HEK293 (cell line): ENCODE measurements at regions not wholly inside any gene's neighbourhood (a gene's known extent, or its start where the extent isn't known, plus 50 kb on each side); places are given as distances from the start of the nearest gene placed in this dataset.

Experiments used
- CTCF ChIA-PET: fragments of 350-600 bp; formaldehyde crosslinking; extraction: SDS; loops from one replicate; lab custom pipeline; 2021; ENCODE audit warnings: antibody characterized with exemption; lab: Yijun Ruan, JAX
- POLR2A ChIA-PET: fragments of 300-600 bp; formaldehyde crosslinking; extraction: SDS; loops from one replicate; lab custom pipeline; 2020; ENCODE audit warnings: antibody characterized with exemption, inconsistent platforms; lab: Yijun Ruan, JAX
- H3K27ac ChIP-seq: fragments of 200-500 bp; sonication (Bioruptor generic); 2 replicates; pipeline ENCODE4 v1.5.1; 2014; ENCODE audit warnings: low read depth, low read length, control low read depth, inconsistent platforms; ENCODE audit errors: extremely low read depth
- H3K36me3 ChIP-seq, 2 experiments: fragments of 200-500 bp in 1 of 2; sonication (Bioruptor generic) in 1 of 2; 1 replicate in 1 of 2; 2 replicates in 1 of 2; pipeline ENCODE4 v1.5.1; 2014 to 2017; ENCODE audit warnings: inconsistent platforms in 2 of 2, low read length in 2 of 2; ENCODE audit not compliant: control insufficient read depth in 2 of 2, insufficient read depth in 1 of 2
- H3K4me1 ChIP-seq: fragments of 200-500 bp; sonication (Bioruptor generic); 2 replicates; pipeline ENCODE4 v1.5.1; 2014; ENCODE audit warnings: mild to moderate bottlenecking, low read length, inconsistent platforms; ENCODE audit not compliant: control insufficient read depth, insufficient read depth
- H3K4me3 ChIP-seq: 2 replicates; pipeline ENCODE4 v1.5.1; 2011; ENCODE audit warnings: low read depth, mild to moderate bottlenecking, control low read depth, low read length, moderate library complexity
- H3K9me3 ChIP-seq: fragments of 200-500 bp; sonication (Bioruptor generic); 2 replicates; pipeline ENCODE4 v1.5.1; 2014; ENCODE audit warnings: low read depth, low read length, inconsistent platforms; ENCODE audit not compliant: control insufficient read depth, insufficient read depth
- CTCF ChIP-seq: fragments of 450-650 bp; formaldehyde crosslinking; IDR thresholded peaks from 2 replicates; pipeline ENCODE4 v1.5.1; 2016; ENCODE audit warnings: missing biosample characterization, missing genetic modification characterization
- KLF10 ChIP-seq: fragments of 450-650 bp; IDR thresholded peaks from 2 replicates; pipeline ENCODE4 v1.5.1; 2018; ENCODE audit warnings: missing biosample characterization, mild to moderate bottlenecking, missing genetic modification characterization
- KLF7 ChIP-seq: fragments of 450-650 bp; formaldehyde crosslinking; IDR thresholded peaks from 2 replicates; pipeline ENCODE4 v1.5.1; 2016; ENCODE audit warnings: missing biosample characterization, missing genetic modification characterization, borderline replicate concordance
- SCRT2 ChIP-seq: fragments of 450-650 bp; formaldehyde crosslinking; IDR thresholded peaks from 2 replicates; pipeline ENCODE4 v1.5.1; 2016; ENCODE audit warnings: missing biosample characterization, missing genetic modification characterization
- SP7 ChIP-seq: fragments of 450-650 bp; formaldehyde crosslinking; IDR thresholded peaks from 2 replicates; pipeline ENCODE4 v1.5.1; 2016; ENCODE audit warnings: missing biosample characterization, missing genetic modification characterization
- ZBTB8A ChIP-seq: fragments of 450-650 bp; formaldehyde crosslinking; IDR thresholded peaks from 2 replicates; pipeline ENCODE4 v1.5.1; 2016; ENCODE audit warnings: missing biosample characterization, missing genetic modification characterization
- ZFHX2 ChIP-seq: fragments of 450-650 bp; formaldehyde crosslinking; conservative IDR thresholded peaks from 2 replicates; pipeline ENCODE4 v1.5.1; 2016; ENCODE audit warnings: missing biosample characterization, missing genetic modification characterization
- ZNF138 ChIP-seq: fragments of 450-650 bp; formaldehyde crosslinking; IDR thresholded peaks from 2 replicates; pipeline ENCODE4 v1.5.1; 2016; ENCODE audit warnings: missing biosample characterization, missing genetic modification characterization, borderline replicate concordance
- ZNF174 ChIP-seq: fragments of 450-650 bp; formaldehyde crosslinking; IDR thresholded peaks from 2 replicates; pipeline ENCODE4 v1.5.0; 2017; ENCODE audit warnings: missing biosample characterization, mild to moderate bottlenecking, missing genetic modification characterization
- ZNF19 ChIP-seq: fragments of 450-650 bp; formaldehyde crosslinking; IDR thresholded peaks from 2 replicates; pipeline ENCODE4; 2016; ENCODE audit warnings: missing biosample characterization, missing genetic modification characterization, low read depth
- ZNF248 ChIP-seq: fragments of 450-650 bp; formaldehyde crosslinking; IDR thresholded peaks from 2 replicates; pipeline ENCODE4 v1.5.1; 2017; ENCODE audit warnings: missing biosample characterization, missing genetic modification characterization
- ZNF302 ChIP-seq: fragments of 450-650 bp; formaldehyde crosslinking; IDR thresholded peaks from 2 replicates; pipeline ENCODE4 v1.5.1; 2016; ENCODE audit warnings: missing biosample characterization, missing genetic modification characterization, low read depth
- ZNF521 ChIP-seq: fragments of 450-650 bp; formaldehyde crosslinking; IDR thresholded peaks from 2 replicates; pipeline ENCODE4 v1.5.1; 2017; ENCODE audit warnings: missing biosample characterization, mild to moderate bottlenecking, missing genetic modification characterization
- ZNF555 ChIP-seq: fragments of 450-650 bp; formaldehyde crosslinking; conservative IDR thresholded peaks from 2 replicates; pipeline ENCODE4 v1.5.1; 2017; ENCODE audit warnings: missing biosample characterization, mild to moderate bottlenecking, missing genetic modification characterization, inconsistent platforms
- ZNF558 ChIP-seq: fragments of 450-650 bp; formaldehyde crosslinking; IDR thresholded peaks from 2 replicates; pipeline ENCODE4 v1.5.1; 2016; ENCODE audit warnings: missing biosample characterization, missing genetic modification characterization
- ZNF785 ChIP-seq: fragments of 450-650 bp; formaldehyde crosslinking; IDR thresholded peaks from 2 replicates; pipeline ENCODE4 v1.5.1; 2016; ENCODE audit warnings: missing biosample characterization, missing genetic modification characterization
- ZNF792 ChIP-seq: fragments of 450-650 bp; formaldehyde crosslinking; IDR thresholded peaks from 2 replicates; pipeline ENCODE4 v1.5.1; 2016; ENCODE audit warnings: missing biosample characterization, missing genetic modification characterization
- ZNF837 ChIP-seq: fragments of 450-650 bp; formaldehyde crosslinking; IDR thresholded peaks from 2 replicates; pipeline ENCODE4 v1.5.1; 2016; ENCODE audit warnings: missing biosample characterization, missing genetic modification characterization
- ZSCAN16 ChIP-seq: fragments of 450-650 bp; formaldehyde crosslinking; IDR thresholded peaks from 2 replicates; pipeline ENCODE4 v1.5.1; 2016; ENCODE audit warnings: missing biosample characterization, missing genetic modification characterization
- TF ChIP-seq, protein P1 (sequence below): sonication (generic); formaldehyde crosslinking; IDR thresholded peaks from 2 replicates; pipeline ENCODE4 v1.8.1; 2022; ENCODE audit warnings: mild to moderate bottlenecking, moderate library complexity, missing genetic modification reagents
- TF ChIP-seq, protein P2 (sequence below): fragments of 450-650 bp; formaldehyde crosslinking; IDR thresholded peaks from 2 replicates; pipeline ENCODE4 v1.5.1; 2016; ENCODE audit warnings: missing biosample characterization, missing genetic modification characterization, borderline replicate concordance
- TF ChIP-seq, protein P3 (sequence below): fragments of 450-650 bp; formaldehyde crosslinking; IDR thresholded peaks from 2 replicates; pipeline ENCODE4; 2016; ENCODE audit warnings: missing biosample characterization, missing genetic modification characterization
- TF ChIP-seq, protein P4 (sequence below): fragments of 450-650 bp; formaldehyde crosslinking; IDR thresholded peaks from 2 replicates; pipeline ENCODE4 v1.5.1; 2016; ENCODE audit warnings: missing biosample characterization, missing genetic modification characterization
- TF ChIP-seq, protein P5 (sequence below): fragments of 450-650 bp; formaldehyde crosslinking; IDR thresholded peaks from 2 replicates; pipeline ENCODE4 v1.5.1; 2016; ENCODE audit warnings: missing biosample characterization, missing genetic modification characterization
- TF ChIP-seq, protein P6 (sequence below): fragments of 450-650 bp; formaldehyde crosslinking; IDR thresholded peaks from 2 replicates; pipeline ENCODE4 v1.5.1; 2017; ENCODE audit warnings: missing biosample characterization, missing genetic modification characterization

DNA sequence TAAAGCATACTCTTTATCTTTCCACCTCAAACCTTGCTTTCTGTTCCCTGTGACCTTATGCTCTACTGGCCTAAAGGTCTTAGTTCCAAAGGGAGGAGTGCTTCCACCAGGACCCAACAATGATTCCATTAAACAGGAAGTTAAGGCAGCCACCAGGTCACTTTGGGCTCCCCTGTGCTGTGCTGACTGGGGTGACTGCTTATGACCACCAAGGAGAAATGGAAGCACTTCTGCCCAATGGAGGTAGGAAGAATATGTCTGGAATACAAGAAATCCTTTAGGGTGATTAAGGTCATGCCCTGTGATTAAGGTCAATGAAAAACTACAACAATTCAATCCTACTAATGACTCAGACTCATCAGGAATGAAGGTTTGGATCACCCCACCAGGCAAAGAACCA is 233.8 kb upstream of the CDH11 start:
- POLR2A ChIA-PET: no interaction called here
- Histone ChIP-seq H3K9me3 (no peaks in the 10 kb centered on the region), H3K36me3 (no peaks in the 10 kb centered on the region), H3K27ac (no peak overlapping the region), H3K4me1 (no peaks in the 10 kb centered on the region), H3K4me3 (no peak overlapping the region)
- TF ChIP-seq ZNF138: no peak
- no peak for TF ChIP-seq ZBTB8A (tag by site-specific recombination)
- TF ChIP-seq ZNF302 (tag by site-specific recombination): no peak
- TF ChIP-seq KLF7: no peak
- TF ChIP-seq, protein P1, sequence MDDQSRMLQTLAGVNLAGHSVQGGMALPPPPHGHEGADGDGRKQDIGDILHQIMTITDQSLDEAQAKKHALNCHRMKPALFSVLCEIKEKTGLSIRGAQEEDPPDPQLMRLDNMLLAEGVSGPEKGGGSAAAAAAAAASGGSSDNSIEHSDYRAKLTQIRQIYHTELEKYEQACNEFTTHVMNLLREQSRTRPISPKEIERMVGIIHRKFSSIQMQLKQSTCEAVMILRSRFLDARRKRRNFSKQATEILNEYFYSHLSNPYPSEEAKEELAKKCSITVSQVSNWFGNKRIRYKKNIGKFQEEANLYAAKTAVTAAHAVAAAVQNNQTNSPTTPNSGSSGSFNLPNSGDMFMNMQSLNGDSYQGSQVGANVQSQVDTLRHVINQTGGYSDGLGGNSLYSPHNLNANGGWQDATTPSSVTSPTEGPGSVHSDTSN: no peak
- TF ChIP-seq SP7: no peak
- TF ChIP-seq ZNF555 (tag by site-specific recombination): no peak
- TF ChIP-seq, protein P2, sequence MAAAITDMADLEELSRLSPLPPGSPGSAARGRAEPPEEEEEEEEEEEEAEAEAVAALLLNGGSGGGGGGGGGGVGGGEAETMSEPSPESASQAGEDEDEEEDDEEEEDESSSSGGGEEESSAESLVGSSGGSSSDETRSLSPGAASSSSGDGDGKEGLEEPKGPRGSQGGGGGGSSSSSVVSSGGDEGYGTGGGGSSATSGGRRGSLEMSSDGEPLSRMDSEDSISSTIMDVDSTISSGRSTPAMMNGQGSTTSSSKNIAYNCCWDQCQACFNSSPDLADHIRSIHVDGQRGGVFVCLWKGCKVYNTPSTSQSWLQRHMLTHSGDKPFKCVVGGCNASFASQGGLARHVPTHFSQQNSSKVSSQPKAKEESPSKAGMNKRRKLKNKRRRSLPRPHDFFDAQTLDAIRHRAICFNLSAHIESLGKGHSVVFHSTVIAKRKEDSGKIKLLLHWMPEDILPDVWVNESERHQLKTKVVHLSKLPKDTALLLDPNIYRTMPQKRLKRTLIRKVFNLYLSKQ: no peak
- TF ChIP-seq, protein P3, sequence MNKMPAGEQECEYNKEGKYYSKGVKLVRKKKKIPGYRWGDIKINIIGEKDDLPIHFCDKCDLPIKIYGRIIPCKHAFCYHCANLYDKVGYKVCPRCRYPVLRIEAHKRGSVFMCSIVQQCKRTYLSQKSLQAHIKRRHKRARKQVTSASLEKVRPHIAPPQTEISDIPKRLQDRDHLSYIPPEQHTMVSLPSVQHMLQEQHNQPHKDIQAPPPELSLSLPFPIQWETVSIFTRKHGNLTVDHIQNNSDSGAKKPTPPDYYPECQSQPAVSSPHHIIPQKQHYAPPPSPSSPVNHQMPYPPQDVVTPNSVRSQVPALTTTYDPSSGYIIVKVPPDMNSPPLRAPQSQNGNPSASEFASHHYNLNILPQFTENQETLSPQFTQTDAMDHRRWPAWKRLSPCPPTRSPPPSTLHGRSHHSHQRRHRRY (tag by site-specific recombination): no peak
- no peak for TF ChIP-seq ZNF558 (tag by site-specific recombination)
- no peak for TF ChIP-seq ZNF19 (tag by site-specific recombination)
- no peak for TF ChIP-seq ZNF521 (tag by site-specific recombination)
- no peak for TF ChIP-seq KLF10 (tag by site-specific recombination)
- TF ChIP-seq ZNF248 (tag by site-specific recombination): no peak
- TF ChIP-seq CTCF (tag by site-specific recombination): no peak
- no peak for TF ChIP-seq ZSCAN16
- TF ChIP-seq ZFHX2 (tag by site-specific recombination): no peak
- TF ChIP-seq, protein P4, sequence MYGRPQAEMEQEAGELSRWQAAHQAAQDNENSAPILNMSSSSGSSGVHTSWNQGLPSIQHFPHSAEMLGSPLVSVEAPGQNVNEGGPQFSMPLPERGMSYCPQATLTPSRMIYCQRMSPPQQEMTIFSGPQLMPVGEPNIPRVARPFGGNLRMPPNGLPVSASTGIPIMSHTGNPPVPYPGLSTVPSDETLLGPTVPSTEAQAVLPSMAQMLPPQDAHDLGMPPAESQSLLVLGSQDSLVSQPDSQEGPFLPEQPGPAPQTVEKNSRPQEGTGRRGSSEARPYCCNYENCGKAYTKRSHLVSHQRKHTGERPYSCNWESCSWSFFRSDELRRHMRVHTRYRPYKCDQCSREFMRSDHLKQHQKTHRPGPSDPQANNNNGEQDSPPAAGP (tag by site-specific recombination): no peak
- CTCF ChIA-PET: interaction anchor here (0.7 kb wide), 1 partner anchor 305 kb away, joined by 3 read pairs; no protein-coding TSS in a partner anchor

GRCh38 chr16:65353183-65353582 is 231.3 kb upstream of the CDH11 start:
- TF ChIP-seq ZNF837 (tag by site-specific recombination) (no peak), SCRT2 (no peak), ZNF302 (tag by site-specific recombination) (no peak), ZNF174 (tag by site-specific recombination) (no peak), ZNF792 (tag by site-specific recombination) (no peak), ZNF785 (no peak)
- TF ChIP-seq, protein P5, sequence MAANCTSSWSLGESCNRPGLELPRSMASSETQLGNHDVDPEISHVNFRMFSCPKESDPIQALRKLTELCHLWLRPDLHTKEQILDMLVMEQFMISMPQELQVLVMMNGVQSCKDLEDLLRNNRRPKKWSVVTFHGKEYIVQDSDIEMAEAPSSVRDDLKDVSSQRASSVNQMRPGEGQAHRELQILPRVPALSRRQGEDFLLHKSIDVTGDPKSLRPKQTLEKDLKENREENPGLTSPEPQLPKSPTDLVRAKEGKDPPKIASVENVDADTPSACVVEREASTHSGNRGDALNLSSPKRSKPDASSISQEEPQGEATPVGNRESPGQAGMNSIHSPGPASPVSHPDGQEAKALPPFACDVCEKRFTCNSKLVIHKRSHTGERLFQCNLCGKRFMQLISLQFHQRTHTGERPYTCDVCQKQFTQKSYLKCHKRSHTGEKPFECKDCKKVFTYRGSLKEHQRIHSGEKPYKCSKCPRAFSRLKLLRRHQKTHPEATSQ (tag by site-specific recombination): no peak
- TF ChIP-seq, protein P6, sequence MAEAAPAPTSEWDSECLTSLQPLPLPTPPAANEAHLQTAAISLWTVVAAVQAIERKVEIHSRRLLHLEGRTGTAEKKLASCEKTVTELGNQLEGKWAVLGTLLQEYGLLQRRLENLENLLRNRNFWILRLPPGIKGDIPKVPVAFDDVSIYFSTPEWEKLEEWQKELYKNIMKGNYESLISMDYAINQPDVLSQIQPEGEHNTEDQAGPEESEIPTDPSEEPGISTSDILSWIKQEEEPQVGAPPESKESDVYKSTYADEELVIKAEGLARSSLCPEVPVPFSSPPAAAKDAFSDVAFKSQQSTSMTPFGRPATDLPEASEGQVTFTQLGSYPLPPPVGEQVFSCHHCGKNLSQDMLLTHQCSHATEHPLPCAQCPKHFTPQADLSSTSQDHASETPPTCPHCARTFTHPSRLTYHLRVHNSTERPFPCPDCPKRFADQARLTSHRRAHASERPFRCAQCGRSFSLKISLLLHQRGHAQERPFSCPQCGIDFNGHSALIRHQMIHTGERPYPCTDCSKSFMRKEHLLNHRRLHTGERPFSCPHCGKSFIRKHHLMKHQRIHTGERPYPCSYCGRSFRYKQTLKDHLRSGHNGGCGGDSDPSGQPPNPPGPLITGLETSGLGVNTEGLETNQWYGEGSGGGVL: no peak
- TF ChIP-seq, protein P2: no peak
- CTCF ChIA-PET: no interaction called here
- no peaks in the 10 kb centered on the region for H3K9me3 ChIP-seq
- H3K27ac ChIP-seq: no peak overlapping the region
- POLR2A ChIA-PET: no interaction called here
- H3K36me3 ChIP-seq: no peaks in the 10 kb centered on the region
- H3K4me1 ChIP-seq: no peaks in the 10 kb centered on the region
- H3K4me3 ChIP-seq: no peak overlapping the region
